ENCODE measurements at regions not wholly inside any gene's neighbourhood (a gene's known extent, or its start where the extent isn't known, plus 50 kb on each side); places are given as distances from the start of the nearest gene placed in this dataset.

- TF ChIP-seq CTCF (conservative IDR thresholded peaks at IDR 0.05; ENCODE audit: low read depth in 2 of 2) (no peak), CREB1 (CRISPR knock-in tag; IDR thresholded peaks at IDR 0.05; ENCODE audit: low read depth) (no peak)
These were observed 336.3 kb downstream of the TMEM121 start (continued) for GRCh38 chr14:105862581-105863239.

GRCh38 chr14:105863296-105864108, 337.1 kb downstream of the TMEM121 start:
- TF ChIP-seq EZH2phosphoT487 (IDR thresholded peaks at IDR 0.05; ENCODE audit: unreplicated experiment) (no peak), POLR2AphosphoS5 (IDR thresholded peaks at IDR 0.05; ENCODE audit: low read depth) (no peak), ETS1 (IDR thresholded peaks at IDR 0.05) (no peak), ZNF331 (CRISPR knock-in tag; IDR thresholded peaks at IDR 0.05; ENCODE audit: low read depth) (no peak), CREB1 (CRISPR knock-in tag; IDR thresholded peaks at IDR 0.05; ENCODE audit: low read depth) (no peak), EZH2 (IDR thresholded peaks at IDR 0.05; ENCODE audit: low read depth, unreplicated experiment) (no peak), ZNF462 (CRISPR knock-in tag; IDR thresholded peaks at IDR 0.05) (no peak), ZNF114 (CRISPR knock-in tag; IDR thresholded peaks at IDR 0.05) (no peak), REST (IDR thresholded peaks at IDR 0.05; ENCODE audit: unreplicated experiment) (no peak), STAT1 (IDR thresholded peaks at IDR 0.05; ENCODE audit: unreplicated experiment) (no peak)
- Histone ChIP-seq H3K4me2 (no peak overlapping the region), H2AFZ (no peak overlapping the region), H3K27ac (ENCODE audit: low read depth) (no peak overlapping the region), H3K4me1 (ENCODE audit: insufficient read depth) (no peaks in the 10 kb centered on the region), H3K9me2 (ENCODE audit: insufficient read depth) (no peaks in the 10 kb centered on the region), H3K36me3 (ENCODE audit: insufficient read depth) (no peaks in the 10 kb centered on the region), H3F3A (replicated peaks; ENCODE audit: low read depth) (no peaks in the 10 kb centered on the region), H3K79me2 (replicated peaks; ENCODE audit: insufficient read depth) (no peaks in the 10 kb centered on the region), H4K20me1 (replicated peaks; ENCODE audit: insufficient read depth) (no peaks in the 10 kb centered on the region), H3K4me3 (no peak overlapping the region), H3K27me3 (ENCODE audit: insufficient read depth) (no peaks in the 10 kb centered on the region)
- Mint-ChIP-seq H3K4me1 (no peaks in the 10 kb centered on the region), H3K9me3 (peaks cover 82% of the 10 kb centered on the region), H3K27ac (no peak overlapping the region), H3K27me3 (ENCODE audit: insufficient read depth, low read depth, poor library complexity) (peaks cover 4% of the 10 kb centered on the region), H3K4me3 (no peak overlapping the region), H3K36me3 (ENCODE audit: low read depth) (peaks cover 35% of the 10 kb centered on the region)
- ATAC-seq (no peak), DNase-seq (ENCODE audit: low spot score) (no peak)
